ELR (cell line): ENCODE measurements at regions not wholly inside any gene's neighbourhood (a gene's known extent, or its start where the extent isn't known, plus 50 kb on each side); places are given as distances from the start of the nearest gene placed in this dataset.

Experiments
- DNase-seq: peaks from one replicate; pipeline ENCODE4 v3.0.0-alpha.2; 2015; ENCODE audit warnings: low read depth

- DNase-seq = no peak
Observed at GRCh38 chr9:97747201-97747965, 50.2 kb upstream of the XPA start.

DNA sequence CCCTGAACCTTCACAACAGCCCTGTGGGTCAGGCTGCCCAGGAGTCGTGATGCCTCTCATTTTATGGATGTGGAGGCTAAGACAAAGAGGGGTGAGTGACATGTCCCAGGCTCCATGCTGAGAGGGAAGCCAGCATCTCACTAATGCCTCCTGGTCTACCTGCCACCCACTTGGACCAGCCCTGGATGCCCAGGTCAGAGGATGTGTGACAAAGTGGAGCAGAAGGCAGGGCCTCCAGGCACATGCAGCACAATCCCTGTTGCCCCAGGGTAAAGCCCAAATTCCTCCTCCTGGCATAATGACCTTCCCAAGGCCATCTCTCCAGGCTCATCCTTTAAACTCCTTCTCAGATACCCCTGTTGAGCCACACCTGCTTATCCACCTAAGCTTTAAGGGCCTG lies 51.4 kb upstream of the XPA start:
- no peak for DNase-seq

- peak; percentile 19 for DNase-seq
Observed at GRCh38 chr9:97749928-97750327, 52.8 kb upstream of the XPA start.

GRCh38 chr9:97751531-97751930 lies 54.4 kb upstream of the XPA start:
- DNase-seq = no peak

GRCh38 chr9:97752274-97752673 lies 55.1 kb upstream of the XPA start:
- DNase-seq = no peak

DNA sequence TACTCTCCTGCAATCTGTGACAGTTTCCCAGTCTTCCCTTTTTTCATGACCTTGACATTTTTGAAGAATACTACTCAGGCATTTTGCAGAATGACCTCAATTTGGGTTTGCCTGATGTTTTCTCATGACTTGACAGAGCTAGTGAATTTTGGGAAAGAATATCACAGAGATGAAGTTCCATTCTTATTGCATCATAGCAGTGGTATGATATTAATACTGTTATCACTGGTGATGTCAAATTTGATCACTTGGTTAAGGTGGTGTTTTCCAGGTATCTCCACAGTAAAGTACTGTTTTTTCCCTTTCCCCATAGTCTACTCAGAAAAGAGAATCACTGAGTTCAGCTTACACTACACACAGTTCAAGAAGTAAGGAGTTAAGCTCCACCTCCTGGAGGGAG lies 56.2 kb upstream of the XPA start:
- DNase-seq = no peak

DNA sequence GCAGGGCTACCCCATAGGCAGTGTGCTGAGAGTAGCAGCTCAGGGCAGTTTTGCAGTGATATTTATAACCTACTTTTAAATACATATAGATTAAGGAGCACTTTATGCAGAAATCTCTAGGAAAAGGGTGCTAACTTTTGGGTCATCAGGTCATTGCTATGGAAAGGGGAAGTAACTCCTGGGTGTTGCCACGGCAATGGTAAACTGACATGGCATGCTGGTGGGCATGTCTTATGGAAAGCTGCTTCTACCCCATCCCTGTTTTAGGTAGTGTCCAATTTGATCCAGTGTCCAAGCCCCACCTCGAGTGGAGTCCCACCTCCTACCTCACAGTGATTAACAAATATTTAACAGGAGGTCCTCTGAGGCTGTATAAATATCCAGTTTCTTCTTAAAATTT lies 56.8 kb upstream of the XPA start:
- DNase-seq = no peak

DNA sequence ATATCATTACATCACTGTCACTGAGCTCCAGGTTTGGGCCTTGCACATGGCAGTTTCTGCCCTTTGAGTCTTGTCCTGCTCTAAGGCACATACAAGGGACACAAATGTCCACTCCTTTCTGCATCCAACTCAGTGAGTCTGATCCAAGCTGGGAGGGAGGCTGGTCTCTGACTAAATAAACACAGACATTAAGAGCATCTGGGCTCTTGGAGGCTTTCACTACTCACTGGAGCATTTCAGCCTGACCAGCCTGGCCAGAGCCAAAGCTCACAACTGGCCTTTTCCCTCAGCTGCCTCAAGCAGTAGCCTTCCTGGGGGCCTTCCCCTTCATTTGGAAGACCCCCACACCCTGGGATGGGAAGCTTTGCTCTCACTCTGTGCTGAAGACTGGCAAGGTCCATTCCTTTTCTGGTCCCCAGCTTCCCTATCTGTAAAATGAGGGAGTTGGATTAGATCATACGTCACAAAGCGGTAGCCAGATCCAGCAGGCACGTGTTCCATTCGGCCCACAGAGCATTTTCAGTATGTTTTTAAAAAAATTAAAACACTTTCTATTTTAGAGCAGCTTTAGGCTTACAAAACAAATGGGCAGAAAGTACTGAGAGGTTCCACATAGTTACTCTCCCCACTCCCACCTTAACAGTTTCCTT lies 58.6 kb upstream of the XPA start:
- no peak for DNase-seq

DNA sequence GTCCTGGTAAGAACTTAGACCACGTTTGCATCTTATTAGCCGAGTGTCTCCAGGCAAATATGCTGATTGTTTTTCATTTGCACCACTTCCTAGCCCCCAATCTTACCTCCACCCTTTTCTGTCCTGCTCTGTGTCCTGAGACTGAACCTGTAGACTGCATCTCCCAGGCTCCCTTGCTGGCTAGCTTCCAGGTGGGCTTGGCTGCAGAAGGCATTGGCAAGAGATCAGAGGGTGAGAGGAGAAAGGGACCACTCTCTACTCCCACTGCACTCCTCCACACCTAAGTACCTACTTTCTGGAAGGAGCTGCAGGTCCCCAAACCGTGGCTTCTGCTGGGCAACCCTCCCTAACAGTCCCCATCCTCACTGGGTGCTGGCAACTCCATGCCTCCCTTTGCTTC lies 59.9 kb upstream of the XPA start:
- no peak for DNase-seq

GRCh38 chr9:97758334-97758916 lies 61.3 kb upstream of the XPA start:
- DNase-seq = peak; percentile 23

DNA sequence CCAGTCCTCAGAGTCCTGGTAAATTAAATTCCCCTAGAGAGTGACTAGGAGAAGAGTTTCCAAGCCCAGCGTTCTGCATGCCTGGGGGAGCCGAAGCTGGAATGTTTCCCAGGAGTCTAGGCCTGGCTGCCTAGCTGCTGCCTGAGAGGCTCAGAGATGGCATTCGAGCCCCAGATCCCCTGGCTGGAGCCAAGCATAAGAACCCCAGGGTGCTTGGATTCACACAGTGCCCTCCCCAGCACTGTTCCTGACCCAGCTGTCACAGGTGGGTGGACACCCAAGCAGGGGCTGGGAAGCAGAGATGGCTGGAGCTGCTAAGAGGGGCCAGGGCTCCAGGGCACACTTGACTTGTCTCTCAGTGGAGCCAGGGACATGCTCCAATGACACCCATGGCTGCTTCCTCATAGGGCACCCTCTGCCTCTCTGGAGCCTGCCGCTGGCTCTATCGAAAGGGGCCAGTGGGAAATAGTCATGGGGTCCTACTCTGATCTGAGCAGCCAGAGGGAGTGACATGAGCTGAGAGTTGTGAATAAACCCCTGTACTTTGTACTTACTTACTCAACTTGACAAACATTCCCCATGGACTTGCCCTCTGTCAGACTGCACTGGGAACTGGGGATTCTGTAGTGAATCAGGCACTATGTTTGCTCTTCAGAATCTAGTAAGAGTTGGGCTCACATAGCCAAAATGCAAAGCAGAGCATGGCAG lies 62.6 kb upstream of the XPA start:
- no peak for DNase-seq

GRCh38 chr9:97761056-97761598 lies 64.0 kb upstream of the XPA start:
- no peak for DNase-seq

DNA sequence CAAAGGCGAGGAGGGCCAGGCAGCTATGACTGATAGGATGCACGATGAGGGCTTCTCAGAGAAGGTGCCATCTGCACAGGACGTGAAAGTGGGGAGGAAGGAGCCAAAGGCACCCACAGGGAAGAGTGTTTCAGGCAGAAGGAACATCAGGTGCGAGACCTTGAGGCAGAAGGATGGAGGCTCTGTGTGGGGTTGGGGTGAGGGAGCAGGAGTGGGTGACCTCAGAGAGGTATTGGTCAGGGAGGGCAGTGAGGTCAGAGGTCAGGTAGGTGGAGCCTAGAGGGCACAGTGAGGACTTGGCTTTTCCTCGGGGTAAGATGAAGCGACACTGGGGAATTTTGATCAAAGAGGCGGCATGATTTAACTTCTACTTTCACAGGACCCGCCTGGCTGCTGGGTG lies 64.7 kb upstream of the XPA start:
- no peak for DNase-seq

GRCh38 chr9:97763874-97764273 lies 66.7 kb upstream of the XPA start:
- DNase-seq = no peak

DNA sequence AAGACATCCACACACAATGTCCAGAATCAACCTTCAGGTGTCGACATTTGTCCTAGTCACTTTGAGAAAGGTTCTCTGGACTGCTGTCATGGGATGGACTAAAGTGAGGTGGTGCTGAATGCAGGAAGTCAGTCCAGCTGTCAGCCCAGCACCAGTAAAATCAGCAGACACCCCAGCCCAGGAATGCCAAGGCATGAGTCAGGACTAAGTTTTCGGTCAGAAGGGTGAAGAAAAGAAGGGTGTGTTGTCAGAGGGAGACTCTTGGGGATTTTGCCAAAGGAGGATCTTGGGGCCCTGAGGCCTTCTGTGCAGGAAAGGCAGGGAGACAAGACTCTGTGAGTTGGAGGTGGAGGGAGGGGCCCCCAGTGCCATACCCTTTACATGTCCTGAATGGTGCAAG lies 69.0 kb upstream of the XPA start:
- DNase-seq = peak; percentile 83

DNA sequence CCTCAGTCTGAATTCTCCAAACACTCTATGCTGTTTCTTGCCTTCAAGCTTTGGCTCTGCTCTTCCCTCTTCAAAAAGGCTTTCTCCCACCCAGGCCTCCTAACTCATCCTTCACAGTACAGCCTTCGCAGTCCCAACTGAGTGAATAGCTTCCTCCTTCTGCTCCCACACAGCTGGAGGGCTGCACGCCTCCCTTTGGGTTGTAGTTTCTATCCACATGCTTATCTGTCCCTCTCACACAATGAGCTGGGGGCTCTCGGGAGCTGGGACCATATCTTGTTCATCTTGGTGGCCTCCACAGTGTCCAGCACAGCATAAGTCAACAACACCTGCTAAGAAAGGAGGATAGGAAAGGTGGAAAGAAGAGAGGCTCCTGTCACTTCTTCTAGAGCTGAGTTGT lies 69.5 kb upstream of the XPA start:
- no peak for DNase-seq

- DNase-seq = peak; percentile 57
Observed at GRCh38 chr9:97767891-97768290, 70.8 kb upstream of the XPA start.

DNA sequence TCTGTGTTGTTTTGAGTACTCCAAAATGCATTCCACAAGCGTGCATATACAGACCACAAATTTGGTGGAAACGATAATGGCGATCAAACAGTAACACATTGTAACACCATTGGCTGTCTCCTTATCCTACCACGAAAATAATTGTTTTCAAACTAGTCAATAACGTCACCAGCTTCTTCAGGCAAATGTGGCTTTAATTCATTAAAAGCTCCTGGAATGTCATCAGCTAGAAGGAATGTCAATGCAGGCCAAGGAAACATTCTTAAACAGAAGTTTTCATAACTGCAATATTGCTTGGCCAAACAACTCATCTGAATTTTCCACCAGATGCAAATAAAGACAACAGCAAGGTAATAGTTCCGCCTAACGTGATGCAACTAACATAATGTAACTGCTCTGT lies 71.6 kb upstream of the XPA start:
- peak; percentile 65 for DNase-seq

DNA sequence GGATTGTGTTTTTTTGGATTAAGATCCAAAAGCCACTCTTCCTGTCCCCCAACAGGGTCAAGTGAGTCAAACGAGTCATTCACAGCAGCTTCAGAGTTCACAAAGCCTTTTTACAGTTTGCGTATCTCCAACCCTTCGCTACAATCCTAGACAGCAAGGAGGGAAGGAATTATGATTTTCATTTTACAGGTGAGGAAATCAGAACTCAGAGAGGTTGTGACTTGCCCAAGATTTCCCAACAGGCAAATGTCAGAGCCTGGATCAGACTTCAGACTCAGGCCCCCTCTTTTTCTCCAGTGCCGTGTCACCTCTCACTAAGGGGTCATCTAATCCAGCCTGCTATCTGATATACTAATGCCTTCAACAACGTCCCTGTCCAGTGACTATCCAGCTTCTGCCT lies 72.1 kb upstream of the XPA start:
- DNase-seq = no peak

- DNase-seq = no peak
Observed at GRCh38 chr9:97770808-97771372, 73.8 kb upstream of the XPA start.

GRCh38 chr9:97771641-97772040 lies 74.5 kb upstream of the XPA start:
- no peak for DNase-seq

GRCh38 chr9:97772145-97772544 lies 75.0 kb upstream of the XPA start:
- no peak for DNase-seq
